Progenitor cell of endocrine pancreas (in vitro differentiated cells): ENCODE measurements at regions not wholly inside any gene's neighbourhood (a gene's known extent, or its start where the extent isn't known, plus 50 kb on each side); places are given as distances from the start of the nearest gene placed in this dataset.

Experiments used
- DNase-seq: peaks from one replicate; pipeline ENCODE4 v3.0.0; 2021; ENCODE audit warnings: low spot score; ENCODE audit not compliant: unreplicated experiment
- H3K27ac Mint-ChIP-seq: 2 replicates; pipeline ENCODE4 v1.8.0; 2021; ENCODE audit warnings: mild to moderate bottlenecking, moderate library complexity, mixed read lengths
- H3K27me3 Mint-ChIP-seq: 2 replicates; pipeline ENCODE4 v1.8.0; 2021; ENCODE audit warnings: mixed read lengths
- H3K36me3 Mint-ChIP-seq: 2 replicates; pipeline ENCODE4 v1.8.0; 2022; ENCODE audit warnings: mixed read lengths; ENCODE audit not compliant: insufficient read depth
- H3K4me1 Mint-ChIP-seq: 2 replicates; pipeline ENCODE4 v1.8.0; 2021; ENCODE audit warnings: low read depth, mixed read lengths
- H3K4me3 Mint-ChIP-seq: 2 replicates; pipeline ENCODE4 v1.8.0; 2021; ENCODE audit warnings: low read depth, mild to moderate bottlenecking, moderate library complexity, mixed read lengths
- H3K9me3 Mint-ChIP-seq: 2 replicates; pipeline ENCODE4 v1.8.0; 2021; ENCODE audit warnings: low read depth, mixed read lengths
- CTCF ChIP-seq: fragments of 200-600 bp; sonication (generic); IDR thresholded peaks from one replicate; pipeline ENCODE4 v1.5.0; 2021; ENCODE audit warnings: antibody characterized with exemption, mild to moderate bottlenecking; ENCODE audit not compliant: unreplicated experiment

- H3K36me3 Mint-ChIP-seq = no peaks in the 10 kb centered on the region
- no peaks in the 10 kb centered on the region for H3K27me3 Mint-ChIP-seq
- TF ChIP-seq CTCF = no peak
- H3K9me3 Mint-ChIP-seq = no peaks in the 10 kb centered on the region
- H3K27ac Mint-ChIP-seq = no peak overlapping the region
- DNase-seq = no peak
- peaks cover 43% of the 10 kb centered on the region for H3K4me1 Mint-ChIP-seq
- no peak overlapping the region for H3K4me3 Mint-ChIP-seq
Observed at GRCh38 chr6:43853066-43853650, 83.1 kb downstream of the VEGFA start.

- Mint-ChIP-seq H3K27ac (no peak overlapping the region), H3K9me3 (no peaks in the 10 kb centered on the region), H3K4me3 (no peak overlapping the region), H3K36me3 (no peaks in the 10 kb centered on the region), H3K27me3 (no peaks in the 10 kb centered on the region), H3K4me1 (peaks cover 49% of the 10 kb centered on the region)
- TF ChIP-seq CTCF = no peak
- no peak for DNase-seq
Observed at GRCh38 chr6:43852350-43852864, 82.4 kb downstream of the VEGFA start.

GRCh38 chr6:43851204-43851865 lies 81.3 kb downstream of the VEGFA start:
- no peak overlapping the region for H3K27ac Mint-ChIP-seq
- no peaks in the 10 kb centered on the region for H3K27me3 Mint-ChIP-seq
- no peak for DNase-seq
- no peak overlapping the region for H3K4me3 Mint-ChIP-seq
- H3K4me1 Mint-ChIP-seq = peaks cover 49% of the 10 kb centered on the region
- no peaks in the 10 kb centered on the region for H3K36me3 Mint-ChIP-seq
- TF ChIP-seq CTCF = no peak
- no peaks in the 10 kb centered on the region for H3K9me3 Mint-ChIP-seq

DNA sequence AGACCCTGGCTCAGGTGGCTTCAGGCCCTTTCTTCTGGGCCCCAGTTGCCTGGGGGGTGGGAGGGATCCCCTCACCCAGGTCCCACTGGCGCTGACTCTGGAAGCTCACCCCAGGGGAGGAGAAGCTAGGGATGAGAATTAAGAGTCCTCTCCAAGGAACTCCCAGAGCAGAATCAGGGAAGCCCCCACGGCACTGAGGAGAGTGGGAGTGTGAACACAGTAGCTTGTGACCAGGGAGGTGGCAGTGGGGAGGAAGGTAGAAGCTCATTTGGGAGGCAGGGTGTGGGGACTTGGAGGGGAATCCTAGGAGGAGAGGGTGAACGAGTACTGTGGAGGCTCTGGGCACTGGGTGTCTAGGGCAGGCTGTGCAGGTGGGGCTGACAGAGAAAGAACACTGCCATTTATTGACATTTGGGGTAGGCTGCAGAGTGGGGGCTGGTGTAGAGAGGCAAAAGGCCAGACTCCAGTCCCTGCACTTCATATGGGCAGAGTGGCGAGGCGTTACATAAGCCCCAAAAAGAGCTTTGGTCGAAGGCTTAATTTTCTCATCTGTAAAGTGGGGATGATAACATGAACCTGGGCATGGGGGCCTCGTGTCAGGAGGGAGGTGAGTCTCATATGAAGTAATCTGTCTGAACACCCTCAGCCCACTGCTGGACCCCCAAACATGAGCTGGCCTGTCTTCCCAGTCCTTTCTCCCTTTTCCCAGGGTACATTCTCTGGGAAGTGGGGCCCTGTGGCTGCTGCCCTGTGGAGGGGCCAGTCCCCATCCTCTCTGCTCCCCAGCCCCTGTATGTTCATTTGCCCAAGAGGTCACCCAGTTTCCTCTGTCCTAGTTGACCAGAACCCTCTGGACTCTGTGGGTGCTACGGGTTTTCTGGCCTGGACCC lies 80.5 kb downstream of the VEGFA start:
- TF ChIP-seq CTCF = no peak
- Mint-ChIP-seq H3K4me1 (peaks cover 49% of the 10 kb centered on the region), H3K4me3 (no peak overlapping the region), H3K36me3 (no peaks in the 10 kb centered on the region), H3K27me3 (no peaks in the 10 kb centered on the region), H3K27ac (peak overlapping the region; percentile 51), H3K9me3 (no peaks in the 10 kb centered on the region)
- no peak for DNase-seq

GRCh38 chr6:43849844-43850243 lies 79.8 kb downstream of the VEGFA start:
- Mint-ChIP-seq H3K36me3 (no peaks in the 10 kb centered on the region), H3K4me1 (peaks cover 49% of the 10 kb centered on the region), H3K9me3 (no peaks in the 10 kb centered on the region), H3K27ac (no peak overlapping the region), H3K27me3 (peaks cover 3% of the 10 kb centered on the region), H3K4me3 (no peak overlapping the region)
- DNase-seq = no peak
- TF ChIP-seq CTCF = no peak
